HepG2 (cell line): ENCODE measurements at regions not wholly inside any gene's neighbourhood (a gene's known extent, or its start where the extent isn't known, plus 50 kb on each side); places are given as distances from the start of the nearest gene placed in this dataset.
"Not testable (repeated sequence)": the region's sequence is repeated elsewhere in the genome, so short reads cannot be mapped to it uniquely, and the experiment has no call there.

Experiments used
- ATAC-seq: fragments of 200-7000 bp; cut with Tn5 transposase; 3 replicates; pipeline ENCODE4 v1.9.1; 2020; ENCODE audit warnings: mild to moderate bottlenecking, moderate library complexity
- BruUV-seq: library from RNA; stranded (reverse); fragments of 400-500 nt; replicated peaks from 2 replicates; lab custom pipeline; 2021; lab: Mats Ljungman, UMichigan
- CTCF ChIA-PET: fragments of 300-600 bp; formaldehyde crosslinking; extraction: SDS; loops from one replicate; lab custom pipeline; 2021; ENCODE audit warnings: low total read pairs, inconsistent platforms, low intra/inter-chr PET ratio; lab: Yijun Ruan, JAX
- POLR2A ChIA-PET: fragments of 350-600 bp; sonication (Branson Sonifier 250); formaldehyde crosslinking; loops from one replicate; lab custom pipeline; 2020; ENCODE audit warnings: antibody characterized with exemption, inconsistent platforms; lab: Yijun Ruan, JAX
- DNase-seq: peaks from one replicate; pipeline ENCODE4 v3.0.0-alpha.2; 2015; ENCODE audit warnings: low spot score
- FAIRE-seq: peaks from 3 replicates; lab custom pipeline; 2011; peaks lifted over from hg19 to GRCh38; lab: Jason Lieb, UNC
- H2AFZ ChIP-seq: one replicate; pipeline ENCODE4 v1.6.1; 2011; ENCODE audit warnings: low read length, inconsistent platforms
- H3K27ac ChIP-seq: fragments of 300-600 bp; 3 replicates; pipeline ENCODE4 v1.8.0; 2011; ENCODE audit warnings: mixed run types, mild to moderate bottlenecking, mixed read lengths, low read length, inconsistent platforms; ENCODE audit not compliant: insufficient read depth; ENCODE audit errors: extremely low read length
- H3K27me3 ChIP-seq, 2 experiments: fragments of 200-600 bp in 1 of 2; 2 replicates in 1 of 2; 3 replicates in 1 of 2; pipeline versions ENCODE4 v1.6.0 to v1.8.0; 2011; ENCODE audit warnings: low read length in 2 of 2, mild to moderate bottlenecking in 2 of 2, moderate library complexity in 2 of 2, inconsistent platforms in 1 of 2; ENCODE audit not compliant: insufficient read depth in 2 of 2, control insufficient read depth in 1 of 2
- H3K36me3 ChIP-seq, 2 experiments: fragments of 200-600 bp in 1 of 2; replicated peaks in 1 of 2; 2 replicates in 1 of 2; 3 replicates in 1 of 2; pipeline versions ENCODE4 v1.5.1 to v1.8.0; 2011; ENCODE audit warnings: low read length in 2 of 2, inconsistent platforms in 1 of 2; ENCODE audit not compliant: insufficient read depth in 2 of 2, control insufficient read depth in 1 of 2
- H3K4me1 ChIP-seq: 2 replicates; pipeline ENCODE4 v1.5.1; 2012; ENCODE audit warnings: low read length, inconsistent platforms; ENCODE audit not compliant: insufficient read depth
- H3K4me2 ChIP-seq: 2 replicates; pipeline ENCODE4 v1.6.0; 2011; ENCODE audit warnings: low read depth, low read length, inconsistent platforms
- H3K4me3 ChIP-seq, 3 experiments: fragments of 200-600 bp in 1 of 3; sonication (generic), shearing (Covaris generic) in 1 of 3; replicated peaks in 1 of 3; 2 replicates each; pipeline ENCODE4 v1.5.1; 2011 to 2016; ENCODE audit warnings: low read length in 3 of 3, inconsistent platforms in 2 of 3, low read depth in 2 of 3, mild to moderate bottlenecking in 2 of 3, control low read depth in 1 of 3, mixed read lengths in 1 of 3; ENCODE audit not compliant: insufficient read depth in 1 of 3
- H3K79me2 ChIP-seq: one replicate; pipeline ENCODE4 v1.6.1; 2011; ENCODE audit warnings: low read length, inconsistent platforms; ENCODE audit not compliant: insufficient read depth
- H3K9ac ChIP-seq: 2 replicates; pipeline ENCODE4 v1.6.0; 2011; ENCODE audit warnings: mild to moderate bottlenecking, low read depth, low read length, inconsistent platforms; ENCODE audit not compliant: insufficient read depth
- H3K9me3 ChIP-seq: 2 replicates; pipeline ENCODE4 v1.5.1; 2012; ENCODE audit warnings: mild to moderate bottlenecking, low read length
- H4K20me1 ChIP-seq: 2 replicates; pipeline ENCODE4 v1.6.0; 2011; ENCODE audit warnings: inconsistent platforms, mild to moderate bottlenecking, low read length, moderate library complexity; ENCODE audit not compliant: insufficient read depth
- ERF ChIP-seq: IDR thresholded peaks from 2 replicates; pipeline ENCODE4 v1.6.1; 2018; ENCODE audit warnings: missing biosample characterization, missing genetic modification reagents
- KDM5A ChIP-seq: fragments of 200-600 bp; sonication (generic); IDR thresholded peaks from 2 replicates; pipeline ENCODE4 v1.7.0; 2018; ENCODE audit warnings: antibody characterized with exemption, mild to moderate bottlenecking, low read length, borderline replicate concordance
- POGZ ChIP-seq: sonication (generic); formaldehyde crosslinking; IDR thresholded peaks from 2 replicates; pipeline ENCODE4 v1.4.0; 2020; ENCODE audit warnings: mild to moderate bottlenecking, missing genetic modification reagents
- RCOR2 ChIP-seq: IDR thresholded peaks from 2 replicates; pipeline ENCODE4 v1.6.1; 2016; ENCODE audit warnings: missing biosample characterization, missing genetic modification reagents
- SMAD3 ChIP-seq: sonication (generic); formaldehyde crosslinking; IDR thresholded peaks from 2 replicates; pipeline ENCODE4 v1.4.0; 2020; ENCODE audit warnings: missing genetic modification reagents
- SMAD9 ChIP-seq: sonication (generic); formaldehyde crosslinking; IDR thresholded peaks from 2 replicates; pipeline ENCODE4 v1.5.1; 2020; ENCODE audit warnings: mild to moderate bottlenecking, missing genetic modification reagents
- SMC3 ChIP-seq: IDR thresholded peaks from 2 replicates; pipeline ENCODE4 v1.6.1; 2011; ENCODE audit warnings: low read length, improper control_type of control experiment
- U2AF2 ChIP-seq: fragments of 200-400 bp; formaldehyde crosslinking; IDR thresholded peaks from 2 replicates; pipeline ENCODE4 v1.6.1; 2017; ENCODE audit warnings: low read depth, mild to moderate bottlenecking, low read length
- ZNF264 ChIP-seq: sonication (generic); formaldehyde crosslinking; IDR thresholded peaks from 2 replicates; pipeline ENCODE4 v1.4.0; 2020; ENCODE audit warnings: missing genetic modification reagents
- ZNF660 ChIP-seq: sonication (generic); formaldehyde crosslinking; IDR thresholded peaks from 2 replicates; pipeline ENCODE4 v1.5.1; 2020; ENCODE audit warnings: mild to moderate bottlenecking, low read depth, missing genetic modification reagents, borderline replicate concordance
- ZNF672 ChIP-seq: sonication (generic); formaldehyde crosslinking; IDR thresholded peaks from 2 replicates; pipeline ENCODE4 v1.8.1; 2022; ENCODE audit warnings: missing genetic modification reagents
- WGBS: methylation state at CpG from one replicate; pipeline ENCODE4 v1.1.6; 2017; ENCODE audit warnings: low lambda C conversion rate; 5-methylcytosine and 5-hydroxymethylcytosine counted together
- in situ Hi-C: cut with HindIII; loops from 2 replicates; pipeline ENCODE4 v1.10.0; 2017; ENCODE audit warnings: low pct_unique_long_range_greater_than_20kb; ENCODE audit not compliant: extremely low pct_ligation_motif_present
- intact Hi-C: fragments of 100-400 bp; cut with micrococcal nuclease; formaldehyde crosslinking; loops from one replicate; pipeline ENCODE4 v1.10.0; 2022; ENCODE audit not compliant: unreplicated experiment
- TF ChIP-seq, protein P1 (sequence below): sonication (generic); formaldehyde crosslinking; IDR thresholded peaks from 2 replicates; pipeline ENCODE4 v1.4.0; 2020; ENCODE audit warnings: mild to moderate bottlenecking, low read depth, missing genetic modification reagents
- TF ChIP-seq, protein P2 (sequence below): sonication (generic); formaldehyde crosslinking; IDR thresholded peaks from 2 replicates; pipeline ENCODE4 v1.4.0; 2020; ENCODE audit warnings: missing genetic modification reagents, borderline replicate concordance
- TF ChIP-seq, protein P3 (sequence below): sonication (generic); formaldehyde crosslinking; IDR thresholded peaks from 2 replicates; pipeline ENCODE4 v1.5.0; 2020; ENCODE audit warnings: missing genetic modification reagents

DNA sequence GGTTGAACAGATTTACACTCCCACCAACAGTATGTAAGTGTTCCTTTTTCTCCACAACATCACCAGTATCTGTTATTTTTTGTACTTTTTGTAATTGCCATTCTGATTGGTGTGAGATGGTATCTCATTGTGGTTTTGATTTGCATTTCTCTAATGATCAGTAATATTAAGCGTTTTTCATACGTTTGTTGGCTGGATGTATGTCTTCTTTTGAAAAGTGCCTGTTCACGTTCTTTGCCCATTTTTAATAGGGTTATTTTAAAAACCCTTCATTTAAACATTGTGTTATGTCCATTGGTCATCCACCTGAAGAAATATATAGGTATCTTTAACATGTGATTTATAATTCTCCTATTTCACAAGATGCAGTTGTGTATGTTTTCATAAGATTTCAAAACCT, 291.3 kb downstream of the SEMA3D start:
- in situ Hi-C loops: no loop called here
- H3K9ac ChIP-seq: no peak overlapping the region
- WGBS: 1% methylated on average over 3 of the region's 3 CpGs
- no peaks in the 10 kb centered on the region for H4K20me1 ChIP-seq
- CTCF ChIA-PET: no interaction called here
- TF ChIP-seq, protein P1, sequence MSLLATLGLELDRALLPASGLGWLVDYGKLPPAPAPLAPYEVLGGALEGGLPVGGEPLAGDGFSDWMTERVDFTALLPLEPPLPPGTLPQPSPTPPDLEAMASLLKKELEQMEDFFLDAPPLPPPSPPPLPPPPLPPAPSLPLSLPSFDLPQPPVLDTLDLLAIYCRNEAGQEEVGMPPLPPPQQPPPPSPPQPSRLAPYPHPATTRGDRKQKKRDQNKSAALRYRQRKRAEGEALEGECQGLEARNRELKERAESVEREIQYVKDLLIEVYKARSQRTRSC (CRISPR knock-in tag): no peak
- TF ChIP-seq SMAD9 (CRISPR knock-in tag): no peak
- no peak for TF ChIP-seq U2AF2
- TF ChIP-seq, protein P2, sequence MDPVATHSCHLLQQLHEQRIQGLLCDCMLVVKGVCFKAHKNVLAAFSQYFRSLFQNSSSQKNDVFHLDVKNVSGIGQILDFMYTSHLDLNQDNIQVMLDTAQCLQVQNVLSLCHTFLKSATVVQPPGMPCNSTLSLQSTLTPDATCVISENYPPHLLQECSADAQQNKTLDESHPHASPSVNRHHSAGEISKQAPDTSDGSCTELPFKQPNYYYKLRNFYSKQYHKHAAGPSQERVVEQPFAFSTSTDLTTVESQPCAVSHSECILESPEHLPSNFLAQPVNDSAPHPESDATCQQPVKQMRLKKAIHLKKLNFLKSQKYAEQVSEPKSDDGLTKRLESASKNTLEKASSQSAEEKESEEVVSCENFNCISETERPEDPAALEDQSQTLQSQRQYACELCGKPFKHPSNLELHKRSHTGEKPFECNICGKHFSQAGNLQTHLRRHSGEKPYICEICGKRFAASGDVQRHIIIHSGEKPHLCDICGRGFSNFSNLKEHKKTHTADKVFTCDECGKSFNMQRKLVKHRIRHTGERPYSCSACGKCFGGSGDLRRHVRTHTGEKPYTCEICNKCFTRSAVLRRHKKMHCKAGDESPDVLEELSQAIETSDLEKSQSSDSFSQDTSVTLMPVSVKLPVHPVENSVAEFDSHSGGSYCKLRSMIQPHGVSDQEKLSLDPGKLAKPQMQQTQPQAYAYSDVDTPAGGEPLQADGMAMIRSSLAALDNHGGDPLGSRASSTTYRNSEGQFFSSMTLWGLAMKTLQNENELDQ (CRISPR knock-in tag): no peak
- no peak for TF ChIP-seq ZNF672 (CRISPR knock-in tag)
- TF ChIP-seq ZNF660 (CRISPR knock-in tag): no peak
- TF ChIP-seq SMC3: no peak
- no peak for TF ChIP-seq ZNF264 (CRISPR knock-in tag)
- no peak for TF ChIP-seq ERF (CRISPR knock-in tag)
- no peak for TF ChIP-seq POGZ (CRISPR knock-in tag)
- no peak for TF ChIP-seq SMAD3 (CRISPR knock-in tag)
- no peak for TF ChIP-seq KDM5A
- TF ChIP-seq RCOR2 (CRISPR knock-in tag): no peak
- TF ChIP-seq, protein P3, sequence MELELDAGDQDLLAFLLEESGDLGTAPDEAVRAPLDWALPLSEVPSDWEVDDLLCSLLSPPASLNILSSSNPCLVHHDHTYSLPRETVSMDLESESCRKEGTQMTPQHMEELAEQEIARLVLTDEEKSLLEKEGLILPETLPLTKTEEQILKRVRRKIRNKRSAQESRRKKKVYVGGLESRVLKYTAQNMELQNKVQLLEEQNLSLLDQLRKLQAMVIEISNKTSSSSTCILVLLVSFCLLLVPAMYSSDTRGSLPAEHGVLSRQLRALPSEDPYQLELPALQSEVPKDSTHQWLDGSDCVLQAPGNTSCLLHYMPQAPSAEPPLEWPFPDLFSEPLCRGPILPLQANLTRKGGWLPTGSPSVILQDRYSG (CRISPR knock-in tag): no peak
- H3K4me3 ChIP-seq: no peak overlapping the region
- no peaks in the 10 kb centered on the region for H3K4me1 ChIP-seq
- no peaks in the 10 kb centered on the region for H3K9me3 ChIP-seq
- H3K27ac ChIP-seq: no peak overlapping the region
- no TSS peak for BruUV-seq
- no peak overlapping the region for H3K4me2 ChIP-seq
- no peak for ATAC-seq
- H3K36me3 ChIP-seq: no peaks in the 10 kb centered on the region
- no peak for FAIRE-seq
- POLR2A ChIA-PET: no interaction called here
- no peak for DNase-seq
- H3K27me3 ChIP-seq: no peaks in the 10 kb centered on the region
- no peak overlapping the region for H2AFZ ChIP-seq
- H3K79me2 ChIP-seq: no peaks in the 10 kb centered on the region
- intact Hi-C loops: no loop called here

DNA sequence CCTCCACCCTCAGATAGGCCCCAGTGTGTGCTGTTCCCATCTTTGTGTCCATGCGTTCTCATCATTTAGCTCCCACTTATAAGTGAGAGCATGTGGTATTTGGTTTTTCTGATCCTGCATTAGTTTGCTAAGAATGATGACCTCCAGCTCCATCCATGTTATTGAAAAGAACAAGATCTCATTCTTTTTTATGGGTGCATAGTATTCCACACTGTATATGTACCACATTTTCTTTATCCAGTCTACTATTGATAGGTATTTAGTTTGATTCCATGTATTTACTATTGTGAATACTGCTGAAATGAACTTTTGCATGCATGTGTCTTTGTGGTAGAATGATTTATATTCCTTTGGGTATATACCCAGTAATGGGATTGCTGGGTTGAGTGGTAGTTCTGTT, 303.3 kb downstream of the SEMA3D start:
- H3K9me3 ChIP-seq, in situ Hi-C loops, H3K4me2 ChIP-seq, FAIRE-seq, BruUV-seq, H3K36me3 ChIP-seq, H3K27ac ChIP-seq, CTCF ChIA-PET, ATAC-seq, DNase-seq, H3K27me3 ChIP-seq, H4K20me1 ChIP-seq, intact Hi-C loops, H3K9ac ChIP-seq, H3K4me1 ChIP-seq, POLR2A ChIA-PET, H3K79me2 ChIP-seq, H3K4me3 ChIP-seq, H2AFZ ChIP-seq: not testable (repeated sequence)
- WGBS: 23% methylated on average over 1 of the region's 1 CpG
